ENCODE measurements at regions not wholly inside any gene's neighbourhood (a gene's known extent, or its start where the extent isn't known, plus 50 kb on each side); places are given as distances from the start of the nearest gene placed in this dataset.

- Mint-ChIP-seq H3K27me3 (no peaks in the 10 kb centered on the region), H3K36me3 (ENCODE audit: insufficient read depth) (no peaks in the 10 kb centered on the region), H3K27ac (no peak overlapping the region), H3K4me3 (no peak overlapping the region), H3K9me3 (no peaks in the 10 kb centered on the region), H3K4me1 (ENCODE audit: low read depth in 2 of 2) (no peaks in the 10 kb centered on the region)
- DNase-seq (no peak), ATAC-seq (replicated peaks) (no peak)
Observed at GRCh38 chrX:39835241-39835640, 262.5 kb downstream of the BCOR start.

- ATAC-seq (replicated peaks) (no peak), DNase-seq (no peak)
- Mint-ChIP-seq H3K4me1 (ENCODE audit: low read depth in 2 of 2) (no peaks in the 10 kb centered on the region), H3K4me3 (no peak overlapping the region), H3K27me3 (no peaks in the 10 kb centered on the region), H3K9me3 (no peaks in the 10 kb centered on the region), H3K36me3 (ENCODE audit: insufficient read depth) (no peaks in the 10 kb centered on the region), H3K27ac (no peak overlapping the region)
Observed at GRCh38 chrX:39835776-39836175, 262.0 kb downstream of the BCOR start.

- Mint-ChIP-seq H3K9me3 (no peaks in the 10 kb centered on the region), H3K4me1 (ENCODE audit: low read depth in 2 of 2) (no peaks in the 10 kb centered on the region), H3K27ac (no peak overlapping the region), H3K36me3 (ENCODE audit: insufficient read depth) (no peaks in the 10 kb centered on the region), H3K4me3 (no peak overlapping the region), H3K27me3 (no peaks in the 10 kb centered on the region)
- DNase-seq: no peak
- no peak for ATAC-seq (replicated peaks)
Observed at GRCh38 chrX:39836802-39837420, 260.8 kb downstream of the BCOR start.

GRCh38 chrX:39837688-39838087 lies 260.1 kb downstream of the BCOR start:
- Mint-ChIP-seq H3K36me3 (ENCODE audit: insufficient read depth) (no peaks in the 10 kb centered on the region), H3K9me3 (no peaks in the 10 kb centered on the region), H3K27ac (no peak overlapping the region), H3K4me1 (ENCODE audit: low read depth in 2 of 2) (no peaks in the 10 kb centered on the region), H3K27me3 (no peaks in the 10 kb centered on the region), H3K4me3 (no peak overlapping the region)
- no peak for DNase-seq
- ATAC-seq (replicated peaks): no peak

- H3K27me3 Mint-ChIP-seq: no peaks in the 10 kb centered on the region
- ATAC-seq (replicated peaks) (no peak), DNase-seq (no peak)
- H3K4me3 Mint-ChIP-seq: no peak overlapping the region
- H3K9me3 Mint-ChIP-seq: no peaks in the 10 kb centered on the region
- no peaks in the 10 kb centered on the region for H3K36me3 Mint-ChIP-seq (ENCODE audit: insufficient read depth)
- no peak overlapping the region for H3K27ac Mint-ChIP-seq
- H3K4me1 Mint-ChIP-seq (ENCODE audit: low read depth in 2 of 2): no peaks in the 10 kb centered on the region
Observed at GRCh38 chrX:39839371-39839770, 258.4 kb downstream of the BCOR start.

- no peak overlapping the region for H3K4me3 Mint-ChIP-seq
- no peaks in the 10 kb centered on the region for H3K9me3 Mint-ChIP-seq
- H3K27me3 Mint-ChIP-seq: no peaks in the 10 kb centered on the region
- ATAC-seq (replicated peaks) (no peak), DNase-seq (no peak)
- H3K27ac Mint-ChIP-seq: no peak overlapping the region
- no peaks in the 10 kb centered on the region for H3K4me1 Mint-ChIP-seq (ENCODE audit: low read depth in 2 of 2)
- no peaks in the 10 kb centered on the region for H3K36me3 Mint-ChIP-seq (ENCODE audit: insufficient read depth)
Observed at GRCh38 chrX:39840133-39840532, 257.6 kb downstream of the BCOR start.

GRCh38 chrX:39840581-39841093 lies 257.1 kb downstream of the BCOR start:
- Mint-ChIP-seq H3K27me3 (no peaks in the 10 kb centered on the region), H3K4me3 (no peak overlapping the region), H3K36me3 (ENCODE audit: insufficient read depth) (no peaks in the 10 kb centered on the region), H3K27ac (no peak overlapping the region), H3K9me3 (no peaks in the 10 kb centered on the region), H3K4me1 (ENCODE audit: low read depth in 2 of 2) (no peaks in the 10 kb centered on the region)
- DNase-seq (no peak), ATAC-seq (replicated peaks) (no peak)

- no peak for ATAC-seq (replicated peaks)
- Mint-ChIP-seq H3K4me1 (ENCODE audit: low read depth in 2 of 2) (no peaks in the 10 kb centered on the region), H3K9me3 (no peaks in the 10 kb centered on the region), H3K27ac (no peak overlapping the region), H3K4me3 (no peak overlapping the region), H3K36me3 (ENCODE audit: insufficient read depth) (no peaks in the 10 kb centered on the region), H3K27me3 (no peaks in the 10 kb centered on the region)
- DNase-seq: no peak
Observed at GRCh38 chrX:39841604-39842003, 256.2 kb downstream of the BCOR start.

- ATAC-seq (replicated peaks) (no peak), DNase-seq (no peak)
- Mint-ChIP-seq H3K36me3 (ENCODE audit: insufficient read depth) (no peaks in the 10 kb centered on the region), H3K27me3 (no peaks in the 10 kb centered on the region), H3K27ac (no peak overlapping the region), H3K9me3 (no peaks in the 10 kb centered on the region), H3K4me3 (no peak overlapping the region), H3K4me1 (ENCODE audit: low read depth in 2 of 2) (no peaks in the 10 kb centered on the region)
Observed at GRCh38 chrX:39842281-39842973, 255.3 kb downstream of the BCOR start.

GRCh38 chrX:39843318-39843717 lies 254.4 kb downstream of the BCOR start:
- no peak overlapping the region for H3K27ac Mint-ChIP-seq
- no peaks in the 10 kb centered on the region for H3K4me1 Mint-ChIP-seq (ENCODE audit: low read depth in 2 of 2)
- no peaks in the 10 kb centered on the region for H3K36me3 Mint-ChIP-seq (ENCODE audit: insufficient read depth)
- DNase-seq: no peak
- H3K9me3 Mint-ChIP-seq: no peaks in the 10 kb centered on the region
- no peak for ATAC-seq (replicated peaks)
- H3K4me3 Mint-ChIP-seq: no peak overlapping the region
- H3K27me3 Mint-ChIP-seq: no peaks in the 10 kb centered on the region

- no peaks in the 10 kb centered on the region for H3K9me3 Mint-ChIP-seq
- peaks cover 1 to 5% of the 10 kb centered on the region in 2 donors for H3K4me1 Mint-ChIP-seq (ENCODE audit: low read depth in 2 of 2)
- H3K27me3 Mint-ChIP-seq: no peaks in the 10 kb centered on the region
- no peak overlapping the region for H3K27ac Mint-ChIP-seq
- ATAC-seq (replicated peaks) (no peak), DNase-seq (no peak)
- H3K36me3 Mint-ChIP-seq (ENCODE audit: insufficient read depth): no peaks in the 10 kb centered on the region
- H3K4me3 Mint-ChIP-seq: no peak overlapping the region
Observed at GRCh38 chrX:39845233-39845632, 252.5 kb downstream of the BCOR start.

GRCh38 chrX:39846460-39846859 lies 251.3 kb downstream of the BCOR start:
- Mint-ChIP-seq H3K27ac (no peak overlapping the region), H3K4me3 (no peak overlapping the region), H3K9me3 (no peaks in the 10 kb centered on the region), H3K4me1 (ENCODE audit: low read depth in 2 of 2) (peaks cover 4 to 11% of the 10 kb centered on the region in 2 donors), H3K27me3 (no peaks in the 10 kb centered on the region), H3K36me3 (ENCODE audit: insufficient read depth) (no peaks in the 10 kb centered on the region)
- ATAC-seq (replicated peaks) (no peak), DNase-seq (no peak)

GRCh38 chrX:39848243-39848642 lies 249.5 kb downstream of the BCOR start:
- Mint-ChIP-seq H3K4me3 (no peak overlapping the region), H3K9me3 (no peaks in the 10 kb centered on the region), H3K27me3 (no peaks in the 10 kb centered on the region), H3K27ac (no peak overlapping the region), H3K36me3 (ENCODE audit: insufficient read depth) (no peaks in the 10 kb centered on the region), H3K4me1 (ENCODE audit: low read depth in 2 of 2) (peaks cover 15 to 16% of the 10 kb centered on the region in 2 donors)
- no peak for DNase-seq
- no peak for ATAC-seq (replicated peaks)

- ATAC-seq (replicated peaks): no peak
- no peak overlapping the region for H3K27ac Mint-ChIP-seq
- DNase-seq: no peak
- H3K4me1 Mint-ChIP-seq (ENCODE audit: low read depth in 2 of 2): peaks cover 19% of the 10 kb centered on the region in 2 donors
- H3K27me3 Mint-ChIP-seq: no peaks in the 10 kb centered on the region
- H3K9me3 Mint-ChIP-seq: no peaks in the 10 kb centered on the region
- no peak overlapping the region for H3K4me3 Mint-ChIP-seq
- H3K36me3 Mint-ChIP-seq (ENCODE audit: insufficient read depth): no peaks in the 10 kb centered on the region
Observed at GRCh38 chrX:39848900-39849299, 248.9 kb downstream of the BCOR start.
